ENCODE measurements at regions not wholly inside any gene's neighbourhood (a gene's known extent, or its start where the extent isn't known, plus 50 kb on each side); places are given as distances from the start of the nearest gene placed in this dataset.

DNA sequence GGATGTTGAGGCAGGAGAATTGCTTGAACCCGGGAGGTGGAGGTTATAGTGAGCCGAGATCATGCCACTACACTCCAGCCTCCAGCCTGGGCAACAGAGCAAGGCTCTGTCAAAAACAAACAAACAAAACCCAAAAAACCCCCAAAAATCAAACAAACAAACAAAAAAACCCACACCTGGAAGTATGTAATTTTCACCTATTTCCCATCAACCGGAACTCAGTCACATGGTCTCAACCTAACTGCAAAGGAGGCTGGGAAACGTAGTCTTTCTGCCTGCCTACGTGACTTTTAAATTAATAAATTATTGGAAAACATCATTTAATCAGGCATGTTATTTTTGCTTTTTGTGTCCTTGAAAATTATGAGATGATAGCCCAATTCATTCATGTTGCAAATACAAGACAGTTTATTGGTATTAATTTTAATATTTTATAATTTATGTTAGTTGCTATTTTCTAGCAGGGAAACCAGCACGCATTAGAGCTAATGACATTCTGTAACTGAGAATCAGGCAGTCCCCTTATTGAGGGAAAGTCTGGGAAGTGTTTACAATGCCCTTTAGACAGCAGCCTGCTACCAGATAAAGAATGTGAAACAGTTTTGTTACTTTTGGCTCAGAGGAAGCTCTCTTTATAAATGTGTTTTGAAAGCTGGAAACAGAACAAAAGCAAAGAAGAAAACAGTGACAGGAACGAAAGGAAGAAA lies 110.3 kb downstream of the NXNL2 start:
- no peak for TF ChIP-seq CEBPB (IDR thresholded peaks at IDR 0.05)
- TF ChIP-seq FOSL2 (IDR thresholded peaks at IDR 0.05): no peak
- no peak for TF ChIP-seq FOSL2 (CRISPR knock-in tag; IDR thresholded peaks at IDR 0.05)
- TF ChIP-seq SMC3 (IDR thresholded peaks at IDR 0.05): no peak
- no peak for TF ChIP-seq EHF (CRISPR knock-in tag; IDR thresholded peaks at IDR 0.05)
- TF ChIP-seq CBX2 (IDR thresholded peaks at IDR 0.05; ENCODE audit: borderline replicate concordance, low read depth): no peak
- TF ChIP-seq CHD2 (IDR thresholded peaks at IDR 0.05; ENCODE audit: low read length, partially characterized antibody): no peak
- TF ChIP-seq FOXS1 (CRISPR knock-in tag; IDR thresholded peaks at IDR 0.05): no peak
- no peak for TF ChIP-seq ZC3H11A (IDR thresholded peaks at IDR 0.05)
- TF ChIP-seq KDM1A (IDR thresholded peaks at IDR 0.05; ENCODE audit: low read depth): no peak
- TF ChIP-seq CHD4 (IDR thresholded peaks at IDR 0.05; ENCODE audit: borderline replicate concordance): no peak
- TF ChIP-seq JUN (IDR thresholded peaks at IDR 0.05): no peak
- TF ChIP-seq EP300 (IDR thresholded peaks at IDR 0.05): no peak
- TF ChIP-seq CBX8 (IDR thresholded peaks at IDR 0.05): no peak
- TF ChIP-seq JUNB (IDR thresholded peaks at IDR 0.05): no peak
- ATAC-seq (no peak), DNase-seq (ENCODE audit: low read depth in 1 of 2, low spot score in 1 of 2) (no peak), FAIRE-seq (no peak)
- Histone ChIP-seq H3K4me3 (no peak overlapping the region), H3K27ac (no peak overlapping the region), H3K4me1 (no peaks in the 10 kb centered on the region), H3K9me3 (0 out of 3 replicates have a peak, but pooled peaks cover 4% of the 10 kb centered on the region), H3K4me2 (no peak overlapping the region)
- ChIA-PET CTCF (interaction anchor here (1.3 kb wide), 1 partner anchor 18 kb away, joined by 5 read pairs; no protein-coding TSS in a partner anchor), POLR2A (no interaction called here)
- 72% methylated on average over 7 of the region's 7 CpGs for WGBS (ENCODE audit: missing lambda C conversion rate)

DNA sequence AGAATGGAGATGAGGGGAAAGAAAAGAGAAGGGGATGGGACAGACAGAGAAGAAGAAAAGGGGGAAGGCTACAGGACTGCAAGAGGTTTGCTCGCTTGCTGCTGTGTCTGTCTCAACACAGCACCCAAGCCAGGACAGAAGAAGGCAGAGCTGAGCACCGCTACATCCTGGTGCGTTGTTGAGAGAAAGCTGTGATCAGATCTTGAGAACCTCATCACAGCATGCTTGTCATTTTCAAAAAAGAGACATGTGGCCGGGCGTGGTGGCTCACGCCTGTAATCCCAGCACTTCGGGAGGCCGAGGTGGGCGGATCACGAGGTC lies 110.9 kb downstream of the NXNL2 start:
- Histone ChIP-seq H3K9me3 (0 out of 3 replicates have a peak, but pooled peaks cover 4% of the 10 kb centered on the region), H3K4me2 (no peak overlapping the region), H3K4me3 (no peak overlapping the region), H3K4me1 (no peaks in the 10 kb centered on the region), H3K27ac (no peak overlapping the region)
- DNase-seq (ENCODE audit: low read depth in 1 of 2, low spot score in 1 of 2) (no peak), FAIRE-seq (no peak), ATAC-seq (no peak)
- ChIA-PET CTCF (interaction anchor here (1.3 kb wide), 1 partner anchor 18 kb away, joined by 5 read pairs; no protein-coding TSS in a partner anchor), POLR2A (no interaction called here)
- TF ChIP-seq, protein P1, sequence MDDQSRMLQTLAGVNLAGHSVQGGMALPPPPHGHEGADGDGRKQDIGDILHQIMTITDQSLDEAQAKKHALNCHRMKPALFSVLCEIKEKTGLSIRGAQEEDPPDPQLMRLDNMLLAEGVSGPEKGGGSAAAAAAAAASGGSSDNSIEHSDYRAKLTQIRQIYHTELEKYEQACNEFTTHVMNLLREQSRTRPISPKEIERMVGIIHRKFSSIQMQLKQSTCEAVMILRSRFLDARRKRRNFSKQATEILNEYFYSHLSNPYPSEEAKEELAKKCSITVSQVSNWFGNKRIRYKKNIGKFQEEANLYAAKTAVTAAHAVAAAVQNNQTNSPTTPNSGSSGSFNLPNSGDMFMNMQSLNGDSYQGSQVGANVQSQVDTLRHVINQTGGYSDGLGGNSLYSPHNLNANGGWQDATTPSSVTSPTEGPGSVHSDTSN (IDR thresholded peaks at IDR 0.05): no peak
- no peak for TF ChIP-seq EHF (CRISPR knock-in tag; IDR thresholded peaks at IDR 0.05)
- TF ChIP-seq, protein P2, sequence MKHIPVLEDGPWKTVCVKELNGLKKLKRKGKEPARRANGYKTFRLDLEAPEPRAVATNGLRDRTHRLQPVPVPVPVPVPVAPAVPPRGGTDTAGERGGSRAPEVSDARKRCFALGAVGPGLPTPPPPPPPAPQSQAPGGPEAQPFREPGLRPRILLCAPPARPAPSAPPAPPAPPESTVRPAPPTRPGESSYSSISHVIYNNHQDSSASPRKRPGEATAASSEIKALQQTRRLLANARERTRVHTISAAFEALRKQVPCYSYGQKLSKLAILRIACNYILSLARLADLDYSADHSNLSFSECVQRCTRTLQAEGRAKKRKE (CRISPR knock-in tag; IDR thresholded peaks at IDR 0.05; ENCODE audit: low read depth): no peak
- TF ChIP-seq NR3C1 (IDR thresholded peaks at IDR 0.05): no peak
- TF ChIP-seq, protein P3, sequence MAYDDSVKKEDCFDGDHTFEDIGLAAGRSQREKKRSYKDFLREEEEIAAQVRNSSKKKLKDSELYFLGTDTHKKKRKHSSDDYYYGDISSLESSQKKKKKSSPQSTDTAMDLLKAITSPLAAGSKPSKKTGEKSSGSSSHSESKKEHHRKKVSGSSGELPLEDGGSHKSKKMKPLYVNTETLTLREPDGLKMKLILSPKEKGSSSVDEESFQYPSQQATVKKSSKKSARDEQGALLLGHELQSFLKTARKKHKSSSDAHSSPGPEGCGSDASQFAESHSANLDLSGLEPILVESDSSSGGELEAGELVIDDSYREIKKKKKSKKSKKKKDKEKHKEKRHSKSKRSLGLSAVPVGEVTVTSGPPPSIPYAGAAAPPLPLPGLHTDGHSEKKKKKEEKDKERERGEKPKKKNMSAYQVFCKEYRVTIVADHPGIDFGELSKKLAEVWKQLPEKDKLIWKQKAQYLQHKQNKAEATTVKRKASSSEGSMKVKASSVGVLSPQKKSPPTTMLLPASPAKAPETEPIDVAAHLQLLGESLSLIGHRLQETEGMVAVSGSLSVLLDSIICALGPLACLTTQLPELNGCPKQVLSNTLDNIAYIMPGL (CRISPR knock-in tag; IDR thresholded peaks at IDR 0.05; ENCODE audit: borderline replicate concordance): no peak
- TF ChIP-seq MAZ (IDR thresholded peaks at IDR 0.05; ENCODE audit: borderline replicate concordance, low read depth, low read length): no peak
- TF ChIP-seq RCOR1 (IDR thresholded peaks at IDR 0.05; ENCODE audit: low read depth, low read length): no peak
- TF ChIP-seq KDM5A (IDR thresholded peaks at IDR 0.05): no peak
- no peak for TF ChIP-seq SREBF2 (IDR thresholded peaks at IDR 0.05)
- 96% methylated on average over 10 of the region's 10 CpGs for WGBS (ENCODE audit: missing lambda C conversion rate)
